GM23338 (cell line): ENCODE measurements at regions not wholly inside any gene's neighbourhood (a gene's known extent, or its start where the extent isn't known, plus 50 kb on each side); places are given as distances from the start of the nearest gene placed in this dataset.

ENCODE experiments used
- ATAC-seq: fragments of 200-7000 bp; cut with Tn5 transposase; 3 replicates; pipeline ENCODE4 v1.9.1; 2020
- DNase-seq: peaks from one replicate; pipeline ENCODE4 v3.0.0-alpha.2; 2015; ENCODE audit warnings: low spot score
- H2AFZ ChIP-seq: fragments of 200-600 bp; sonication (generic); 2 replicates; pipeline ENCODE4 v1.8.0; 2016; ENCODE audit warnings: antibody characterized with exemption, mild to moderate bottlenecking, moderate library complexity
- H3F3A ChIP-seq: fragments of 200-600 bp; sonication (generic); replicated peaks from 2 replicates; pipeline ENCODE4 v1.8.0; 2017; ENCODE audit warnings: antibody characterized with exemption, mixed run types, low read depth
- H3K27ac ChIP-seq: fragments of 200-600 bp; sonication (generic); 2 replicates; pipeline ENCODE4 v1.6.1; 2016; ENCODE audit warnings: low read depth
- H3K27me3 ChIP-seq: fragments of 200-600 bp; sonication (generic); 2 replicates; pipeline ENCODE4 v1.8.0; 2016; ENCODE audit warnings: mild to moderate bottlenecking, mixed run types, moderate library complexity; ENCODE audit not compliant: insufficient read depth
- H3K36me3 ChIP-seq: fragments of 200-600 bp; sonication (generic); 2 replicates; pipeline ENCODE4 v1.8.0; 2016; ENCODE audit warnings: mild to moderate bottlenecking; ENCODE audit not compliant: insufficient read depth
- H3K4me1 ChIP-seq: fragments of 200-600 bp; sonication (generic); 2 replicates; pipeline ENCODE4 v1.8.0; 2016; ENCODE audit warnings: mild to moderate bottlenecking, moderate library complexity; ENCODE audit not compliant: insufficient read depth
- H3K4me2 ChIP-seq: fragments of 200-600 bp; sonication (generic); 2 replicates; pipeline ENCODE4 v1.7.1; 2017; ENCODE audit warnings: mixed run types
- H3K4me3 ChIP-seq: fragments of 200-600 bp; sonication (generic); 2 replicates; pipeline ENCODE4 v1.6.1; 2016; ENCODE audit warnings: mixed run types
- H3K79me2 ChIP-seq: fragments of 200-600 bp; sonication (generic); replicated peaks from 2 replicates; pipeline ENCODE4 v1.8.0; 2017; ENCODE audit warnings: mild to moderate bottlenecking; ENCODE audit not compliant: insufficient read depth
- H3K9me2 ChIP-seq: fragments of 200-600 bp; sonication (generic); 2 replicates; pipeline ENCODE4 v1.8.0; 2017; ENCODE audit not compliant: insufficient read depth
- H4K20me1 ChIP-seq: fragments of 200-600 bp; sonication (generic); replicated peaks from 2 replicates; pipeline ENCODE4 v1.8.0; 2017; ENCODE audit warnings: mild to moderate bottlenecking; ENCODE audit not compliant: insufficient read depth
- H3K27ac Mint-ChIP-seq: 2 replicates; pipeline ENCODE4 v1.8.0; 2020; ENCODE audit warnings: inconsistent platforms, mild to moderate bottlenecking, moderate library complexity, mixed read lengths
- H3K27me3 Mint-ChIP-seq: 3 replicates; pipeline ENCODE4 v1.8.0; 2022; ENCODE audit warnings: low read depth, mild to moderate bottlenecking, moderate library complexity, mixed read lengths, inconsistent platforms; ENCODE audit not compliant: insufficient read depth, poor library complexity
- H3K36me3 Mint-ChIP-seq: 3 replicates; pipeline ENCODE4 v1.8.0; 2021; ENCODE audit warnings: low read depth, mild to moderate bottlenecking, inconsistent platforms, moderate library complexity, mixed read lengths
- H3K4me1 Mint-ChIP-seq: 3 replicates; pipeline ENCODE4 v1.8.0; 2020; ENCODE audit warnings: mild to moderate bottlenecking, inconsistent platforms, mixed read lengths
- H3K4me3 Mint-ChIP-seq: 3 replicates; pipeline ENCODE4 v1.8.0; 2021; ENCODE audit warnings: moderate library complexity, mild to moderate bottlenecking, inconsistent platforms, mixed read lengths
- H3K9me3 Mint-ChIP-seq: 3 replicates; pipeline ENCODE4 v1.8.0; 2020; ENCODE audit warnings: moderate library complexity, mild to moderate bottlenecking, inconsistent platforms, mixed read lengths
- EZH2phosphoT487 ChIP-seq: fragments of 200-600 bp; sonication (generic); IDR thresholded peaks from one replicate; pipeline ENCODE4 v1.8.1; 2018; ENCODE audit warnings: antibody characterized with exemption; ENCODE audit not compliant: unreplicated experiment
- NANOG ChIP-seq: IDR thresholded peaks from 2 replicates; pipeline ENCODE4 v1.6.1; 2016; ENCODE audit warnings: antibody characterized with exemption, borderline replicate concordance
- POLR2AphosphoS5 ChIP-seq: IDR thresholded peaks from 2 replicates; pipeline ENCODE4 v1.6.1; 2016; ENCODE audit warnings: antibody characterized with exemption, low read depth
- ZNF114 ChIP-seq: fragments of 250-450 bp; sonication (Bioruptor Pico); IDR thresholded peaks from 2 replicates; pipeline ENCODE4 v1.5.0; 2020; ENCODE audit warnings: mild to moderate bottlenecking, moderate library complexity
- ZNF331 ChIP-seq: fragments of 250-450 bp; sonication (Bioruptor Pico); IDR thresholded peaks from 2 replicates; pipeline ENCODE4 v1.5.0; 2020; ENCODE audit warnings: low read depth, mild to moderate bottlenecking, moderate library complexity
- TF ChIP-seq, protein P1 (sequence below): IDR thresholded peaks from one replicate; pipeline ENCODE4 v1.6.1; 2018; ENCODE audit warnings: antibody characterized with exemption; ENCODE audit not compliant: unreplicated experiment
- TF ChIP-seq, protein P2 (sequence below), 2 experiments: fragments of 200-600 bp in 1 of 2; sonication (generic) in 1 of 2; conservative IDR thresholded peaks; 2 replicates each; pipeline versions ENCODE4 v1.5.1 to v1.6.1; 2016 to 2017; ENCODE audit warnings: antibody characterized with exemption in 2 of 2, low read depth in 2 of 2, mild to moderate bottlenecking in 2 of 2, moderate library complexity in 1 of 2
- TF ChIP-seq, protein P3 (sequence below): fragments of 250-450 bp; sonication (Bioruptor Pico); IDR thresholded peaks from 2 replicates; pipeline ENCODE4 v1.5.0; 2020; ENCODE audit warnings: mild to moderate bottlenecking, moderate library complexity

DNA sequence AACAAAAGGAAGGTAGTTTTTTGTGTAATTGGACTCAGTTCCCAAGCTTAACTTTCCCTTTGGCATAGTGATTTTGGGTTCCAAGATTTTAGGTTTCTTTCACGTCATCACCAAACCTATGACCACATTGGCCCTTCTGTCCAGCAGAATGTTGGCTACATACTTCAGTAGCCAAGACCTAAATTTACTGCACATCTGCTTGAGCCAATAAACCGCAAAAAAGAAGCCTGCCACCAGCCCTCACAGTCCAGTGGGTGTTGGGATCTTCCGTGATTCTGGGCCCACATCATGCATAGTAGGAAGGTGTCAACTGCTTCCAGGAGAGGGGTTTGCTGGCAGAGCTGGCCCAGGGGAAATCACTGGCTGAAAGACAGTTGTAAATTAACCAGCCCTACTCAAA is 57.6 kb upstream of the LIPC start:
- H3K36me3 Mint-ChIP-seq: peaks cover 18% of the 10 kb centered on the region; the same call in 2 of the 3 replicates
- no peak overlapping the region for H3K4me3 Mint-ChIP-seq
- H3K27me3 Mint-ChIP-seq: peaks cover 6% of the 10 kb centered on the region
- Histone ChIP-seq H4K20me1 (no peaks in the 10 kb centered on the region), H3K79me2 (no peaks in the 10 kb centered on the region), H3K4me1 (no peaks in the 10 kb centered on the region), H3K36me3 (no peaks in the 10 kb centered on the region), H3K4me3 (no peak overlapping the region), H2AFZ (no peak overlapping the region), H3K9me2 (0 out of 2 replicates have a peak, but pooled peaks cover 5% of the 10 kb centered on the region), H3K4me2 (no peak overlapping the region), H3K27ac (no peak overlapping the region), H3K27me3 (no peaks in the 10 kb centered on the region), H3F3A (no peaks in the 10 kb centered on the region)
- H3K27ac Mint-ChIP-seq: no peak overlapping the region
- H3K4me1 Mint-ChIP-seq: no peaks in the 10 kb centered on the region; the same call in 2 of the 3 replicates
- DNase-seq (no peak), ATAC-seq (no peak)
- peaks cover 27% of the 10 kb centered on the region for H3K9me3 Mint-ChIP-seq
- TF ChIP-seq, protein P1, sequence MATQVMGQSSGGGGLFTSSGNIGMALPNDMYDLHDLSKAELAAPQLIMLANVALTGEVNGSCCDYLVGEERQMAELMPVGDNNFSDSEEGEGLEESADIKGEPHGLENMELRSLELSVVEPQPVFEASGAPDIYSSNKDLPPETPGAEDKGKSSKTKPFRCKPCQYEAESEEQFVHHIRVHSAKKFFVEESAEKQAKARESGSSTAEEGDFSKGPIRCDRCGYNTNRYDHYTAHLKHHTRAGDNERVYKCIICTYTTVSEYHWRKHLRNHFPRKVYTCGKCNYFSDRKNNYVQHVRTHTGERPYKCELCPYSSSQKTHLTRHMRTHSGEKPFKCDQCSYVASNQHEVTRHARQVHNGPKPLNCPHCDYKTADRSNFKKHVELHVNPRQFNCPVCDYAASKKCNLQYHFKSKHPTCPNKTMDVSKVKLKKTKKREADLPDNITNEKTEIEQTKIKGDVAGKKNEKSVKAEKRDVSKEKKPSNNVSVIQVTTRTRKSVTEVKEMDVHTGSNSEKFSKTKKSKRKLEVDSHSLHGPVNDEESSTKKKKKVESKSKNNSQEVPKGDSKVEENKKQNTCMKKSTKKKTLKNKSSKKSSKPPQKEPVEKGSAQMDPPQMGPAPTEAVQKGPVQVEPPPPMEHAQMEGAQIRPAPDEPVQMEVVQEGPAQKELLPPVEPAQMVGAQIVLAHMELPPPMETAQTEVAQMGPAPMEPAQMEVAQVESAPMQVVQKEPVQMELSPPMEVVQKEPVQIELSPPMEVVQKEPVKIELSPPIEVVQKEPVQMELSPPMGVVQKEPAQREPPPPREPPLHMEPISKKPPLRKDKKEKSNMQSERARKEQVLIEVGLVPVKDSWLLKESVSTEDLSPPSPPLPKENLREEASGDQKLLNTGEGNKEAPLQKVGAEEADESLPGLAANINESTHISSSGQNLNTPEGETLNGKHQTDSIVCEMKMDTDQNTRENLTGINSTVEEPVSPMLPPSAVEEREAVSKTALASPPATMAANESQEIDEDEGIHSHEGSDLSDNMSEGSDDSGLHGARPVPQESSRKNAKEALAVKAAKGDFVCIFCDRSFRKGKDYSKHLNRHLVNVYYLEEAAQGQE: no peak
- TF ChIP-seq, protein P2, sequence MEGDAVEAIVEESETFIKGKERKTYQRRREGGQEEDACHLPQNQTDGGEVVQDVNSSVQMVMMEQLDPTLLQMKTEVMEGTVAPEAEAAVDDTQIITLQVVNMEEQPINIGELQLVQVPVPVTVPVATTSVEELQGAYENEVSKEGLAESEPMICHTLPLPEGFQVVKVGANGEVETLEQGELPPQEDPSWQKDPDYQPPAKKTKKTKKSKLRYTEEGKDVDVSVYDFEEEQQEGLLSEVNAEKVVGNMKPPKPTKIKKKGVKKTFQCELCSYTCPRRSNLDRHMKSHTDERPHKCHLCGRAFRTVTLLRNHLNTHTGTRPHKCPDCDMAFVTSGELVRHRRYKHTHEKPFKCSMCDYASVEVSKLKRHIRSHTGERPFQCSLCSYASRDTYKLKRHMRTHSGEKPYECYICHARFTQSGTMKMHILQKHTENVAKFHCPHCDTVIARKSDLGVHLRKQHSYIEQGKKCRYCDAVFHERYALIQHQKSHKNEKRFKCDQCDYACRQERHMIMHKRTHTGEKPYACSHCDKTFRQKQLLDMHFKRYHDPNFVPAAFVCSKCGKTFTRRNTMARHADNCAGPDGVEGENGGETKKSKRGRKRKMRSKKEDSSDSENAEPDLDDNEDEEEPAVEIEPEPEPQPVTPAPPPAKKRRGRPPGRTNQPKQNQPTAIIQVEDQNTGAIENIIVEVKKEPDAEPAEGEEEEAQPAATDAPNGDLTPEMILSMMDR (conservative IDR thresholded peaks at IDR 0.05; ENCODE audit: low read depth in 2 of 2): no peak
- TF ChIP-seq POLR2AphosphoS5: no peak
- TF ChIP-seq EZH2phosphoT487: no peak
- TF ChIP-seq NANOG: no peak
- no peak for TF ChIP-seq ZNF331 (CRISPR knock-in tag)
- no peak for TF ChIP-seq ZNF114 (CRISPR knock-in tag)
- TF ChIP-seq, protein P3, sequence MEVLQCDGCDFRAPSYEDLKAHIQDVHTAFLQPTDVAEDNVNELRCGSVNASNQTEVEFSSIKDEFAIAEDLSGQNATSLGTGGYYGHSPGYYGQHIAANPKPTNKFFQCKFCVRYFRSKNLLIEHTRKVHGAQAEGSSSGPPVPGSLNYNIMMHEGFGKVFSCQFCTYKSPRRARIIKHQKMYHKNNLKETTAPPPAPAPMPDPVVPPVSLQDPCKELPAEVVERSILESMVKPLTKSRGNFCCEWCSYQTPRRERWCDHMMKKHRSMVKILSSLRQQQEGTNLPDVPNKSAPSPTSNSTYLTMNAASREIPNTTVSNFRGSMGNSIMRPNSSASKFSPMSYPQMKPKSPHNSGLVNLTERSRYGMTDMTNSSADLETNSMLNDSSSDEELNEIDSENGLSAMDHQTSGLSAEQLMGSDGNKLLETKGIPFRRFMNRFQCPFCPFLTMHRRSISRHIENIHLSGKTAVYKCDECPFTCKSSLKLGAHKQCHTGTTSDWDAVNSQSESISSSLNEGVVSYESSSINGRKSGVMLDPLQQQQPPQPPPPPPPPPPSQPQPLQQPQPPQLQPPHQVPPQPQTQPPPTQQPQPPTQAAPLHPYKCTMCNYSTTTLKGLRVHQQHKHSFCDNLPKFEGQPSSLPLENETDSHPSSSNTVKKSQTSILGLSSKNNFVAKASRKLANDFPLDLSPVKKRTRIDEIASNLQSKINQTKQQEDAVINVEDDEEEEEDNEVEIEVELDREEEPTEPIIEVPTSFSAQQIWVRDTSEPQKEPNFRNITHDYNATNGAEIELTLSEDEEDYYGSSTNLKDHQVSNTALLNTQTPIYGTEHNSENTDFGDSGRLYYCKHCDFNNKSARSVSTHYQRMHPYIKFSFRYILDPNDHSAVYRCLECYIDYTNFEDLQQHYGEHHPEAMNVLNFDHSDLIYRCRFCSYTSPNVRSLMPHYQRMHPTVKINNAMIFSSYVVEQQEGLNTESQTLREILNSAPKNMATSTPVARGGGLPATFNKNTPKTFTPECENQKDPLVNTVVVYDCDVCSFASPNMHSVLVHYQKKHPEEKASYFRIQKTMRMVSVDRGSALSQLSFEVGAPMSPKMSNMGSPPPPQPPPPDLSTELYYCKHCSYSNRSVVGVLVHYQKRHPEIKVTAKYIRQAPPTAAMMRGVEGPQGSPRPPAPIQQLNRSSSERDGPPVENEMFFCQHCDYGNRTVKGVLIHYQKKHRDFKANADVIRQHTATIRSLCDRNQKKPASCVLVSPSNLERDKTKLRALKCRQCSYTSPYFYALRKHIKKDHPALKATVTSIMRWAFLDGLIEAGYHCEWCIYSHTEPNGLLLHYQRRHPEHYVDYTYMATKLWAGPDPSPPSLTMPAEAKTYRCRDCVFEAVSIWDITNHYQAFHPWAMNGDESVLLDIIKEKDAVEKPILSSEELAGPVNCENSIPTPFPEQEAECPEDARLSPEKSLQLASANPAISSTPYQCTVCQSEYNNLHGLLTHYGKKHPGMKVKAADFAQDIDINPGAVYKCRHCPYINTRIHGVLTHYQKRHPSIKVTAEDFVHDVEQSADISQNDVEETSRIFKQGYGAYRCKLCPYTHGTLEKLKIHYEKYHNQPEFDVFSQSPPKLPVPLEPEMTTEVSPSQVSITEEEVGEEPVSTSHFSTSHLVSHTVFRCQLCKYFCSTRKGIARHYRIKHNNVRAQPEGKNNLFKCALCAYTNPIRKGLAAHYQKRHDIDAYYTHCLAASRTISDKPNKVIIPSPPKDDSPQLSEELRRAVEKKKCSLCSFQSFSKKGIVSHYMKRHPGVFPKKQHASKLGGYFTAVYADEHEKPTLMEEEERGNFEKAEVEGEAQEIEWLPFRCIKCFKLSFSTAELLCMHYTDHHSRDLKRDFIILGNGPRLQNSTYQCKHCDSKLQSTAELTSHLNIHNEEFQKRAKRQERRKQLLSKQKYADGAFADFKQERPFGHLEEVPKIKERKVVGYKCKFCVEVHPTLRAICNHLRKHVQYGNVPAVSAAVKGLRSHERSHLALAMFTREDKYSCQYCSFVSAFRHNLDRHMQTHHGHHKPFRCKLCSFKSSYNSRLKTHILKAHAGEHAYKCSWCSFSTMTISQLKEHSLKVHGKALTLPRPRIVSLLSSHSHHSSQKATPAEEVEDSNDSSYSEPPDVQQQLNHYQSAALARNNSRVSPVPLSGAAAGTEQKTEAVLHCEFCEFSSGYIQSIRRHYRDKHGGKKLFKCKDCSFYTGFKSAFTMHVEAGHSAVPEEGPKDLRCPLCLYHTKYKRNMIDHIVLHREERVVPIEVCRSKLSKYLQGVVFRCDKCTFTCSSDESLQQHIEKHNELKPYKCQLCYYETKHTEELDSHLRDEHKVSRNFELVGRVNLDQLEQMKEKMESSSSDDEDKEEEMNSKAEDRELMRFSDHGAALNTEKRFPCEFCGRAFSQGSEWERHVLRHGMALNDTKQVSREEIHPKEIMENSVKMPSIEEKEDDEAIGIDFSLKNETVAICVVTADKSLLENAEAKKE (CRISPR knock-in tag): no peak
